H9 (cell line): ENCODE measurements at regions not wholly inside any gene's neighbourhood (a gene's known extent, or its start where the extent isn't known, plus 50 kb on each side); places are given as distances from the start of the nearest gene placed in this dataset.

Experiments used
- DNase-seq: peaks from one replicate; pipeline ENCODE4 v3.0.0-alpha.2; 2017
- H2AFZ ChIP-seq: one replicate; pipeline ENCODE4 v1.6.1; 2013; ENCODE audit warnings: mild to moderate bottlenecking, low read length, control low read depth, moderate library complexity
- H2AK5ac ChIP-seq: 2 replicates; pipeline ENCODE4 v1.6.1; 2013; ENCODE audit warnings: low read length, control low read depth, mixed read lengths; ENCODE audit not compliant: insufficient read length
- H2BK120ac ChIP-seq: one replicate; pipeline ENCODE4 v1.6.1; 2013; ENCODE audit warnings: low read depth, mild to moderate bottlenecking, low read length, control low read depth, inconsistent platforms; ENCODE audit not compliant: poor library complexity, severe bottlenecking
- H2BK12ac ChIP-seq: 2 replicates; pipeline ENCODE4 v1.6.1; 2013; ENCODE audit warnings: low read length, control low read depth, mixed read lengths, low read depth; ENCODE audit not compliant: insufficient read length
- H2BK15ac ChIP-seq: 2 replicates; pipeline ENCODE4 v1.6.1; 2013; ENCODE audit warnings: low read depth, low read length, control low read depth
- H2BK20ac ChIP-seq: one replicate; pipeline ENCODE4 v1.6.1; 2013; ENCODE audit warnings: low read depth, mild to moderate bottlenecking, low read length, control low read depth, inconsistent platforms; ENCODE audit not compliant: poor library complexity, severe bottlenecking
- H2BK5ac ChIP-seq: 2 replicates; pipeline ENCODE4 v1.6.1; 2013; ENCODE audit warnings: low read length, control low read depth, mixed read lengths; ENCODE audit not compliant: insufficient read length
- H3K14ac ChIP-seq: 2 replicates; pipeline ENCODE4 v1.6.1; 2013; ENCODE audit warnings: low read length, control low read depth; ENCODE audit not compliant: insufficient read depth
- H3K18ac ChIP-seq: 2 replicates; pipeline ENCODE4 v1.6.1; 2013; ENCODE audit warnings: low read depth, mild to moderate bottlenecking, mixed read lengths, low read length, control low read depth; ENCODE audit not compliant: insufficient read length
- H3K23ac ChIP-seq: 2 replicates; pipeline ENCODE4 v1.6.1; 2013; ENCODE audit warnings: low read length, control low read depth, mixed read lengths, low read depth; ENCODE audit not compliant: insufficient read length
- H3K23me2 ChIP-seq: 2 replicates; pipeline ENCODE4 v1.6.1; 2013; ENCODE audit warnings: low read depth, mild to moderate bottlenecking, mixed read lengths, low read length, control low read depth; ENCODE audit not compliant: insufficient read length, poor library complexity, severe bottlenecking
- H3K27ac ChIP-seq: 2 replicates; pipeline ENCODE4 v1.5.1; 2013; ENCODE audit warnings: low read length, control low read depth, mixed read lengths, low read depth; ENCODE audit not compliant: insufficient read length
- H3K27me3 ChIP-seq: 2 replicates; pipeline ENCODE4 v1.6.1; 2013; ENCODE audit warnings: low read length, control low read depth, inconsistent platforms; ENCODE audit not compliant: insufficient read depth
- H3K4ac ChIP-seq: 2 replicates; pipeline ENCODE4 v1.6.1; 2013; ENCODE audit warnings: low read depth, mild to moderate bottlenecking, control low read depth, inconsistent platforms, low read length, moderate library complexity
- H3K4me1 ChIP-seq: 2 replicates; pipeline ENCODE4 v1.6.1; 2013; ENCODE audit warnings: low read length, control low read depth, inconsistent platforms; ENCODE audit not compliant: insufficient read depth
- H3K4me2 ChIP-seq: 2 replicates; pipeline ENCODE4 v1.6.1; 2013; ENCODE audit warnings: low read length, control low read depth, mixed read lengths; ENCODE audit not compliant: insufficient read length, insufficient read depth
- H3K56ac ChIP-seq: 2 replicates; pipeline ENCODE4 v1.6.1; 2013; ENCODE audit warnings: low read depth, mild to moderate bottlenecking, mixed read lengths, low read length, control low read depth; ENCODE audit not compliant: insufficient read length
- H3K79me1 ChIP-seq: 2 replicates; pipeline ENCODE4 v1.6.1; 2013; ENCODE audit warnings: low read depth, mild to moderate bottlenecking, moderate library complexity, low read length, control low read depth, inconsistent platforms; ENCODE audit not compliant: insufficient read depth, poor library complexity, severe bottlenecking
- H3K79me2 ChIP-seq: 2 replicates; pipeline ENCODE4 v1.6.1; 2013; ENCODE audit warnings: low read length, control low read depth, inconsistent platforms; ENCODE audit not compliant: insufficient read depth
- H3K9ac ChIP-seq: 2 replicates; pipeline ENCODE4 v1.6.1; 2013; ENCODE audit warnings: low read length, control low read depth, mixed read lengths; ENCODE audit not compliant: insufficient read length; ENCODE audit errors: extremely low read depth
- H3K9me3 ChIP-seq: one replicate; pipeline ENCODE4 v1.6.1; 2013; ENCODE audit warnings: low read depth, low read length, inconsistent platforms; ENCODE audit not compliant: control insufficient read depth
- H3T11ph ChIP-seq: one replicate; pipeline ENCODE4 v1.6.1; 2013; ENCODE audit warnings: mild to moderate bottlenecking, low read length, control low read depth, inconsistent platforms
- H4K20me1 ChIP-seq: one replicate; pipeline ENCODE4 v1.6.1; 2013; ENCODE audit not compliant: control insufficient read depth, insufficient read length, insufficient read depth
- H4K5ac ChIP-seq: 2 replicates; pipeline ENCODE4 v1.6.1; 2013; ENCODE audit warnings: low read depth, mild to moderate bottlenecking, mixed read lengths, low read length, control low read depth; ENCODE audit not compliant: insufficient read length
- H4K8ac ChIP-seq: replicated peaks from 2 replicates; pipeline ENCODE4 v1.6.1; 2013; ENCODE audit warnings: low read length, control low read depth, mixed read lengths, low read depth; ENCODE audit not compliant: insufficient read length
- H4K91ac ChIP-seq: 2 replicates; pipeline ENCODE4 v1.6.1; 2013; ENCODE audit warnings: low read depth, mild to moderate bottlenecking, moderate library complexity, mixed read lengths, low read length, control low read depth; ENCODE audit not compliant: insufficient read length
- H3K27ac Mint-ChIP-seq, 3 experiments: 2 replicates in 2 of 3; 3 replicates in 1 of 3; pipeline ENCODE4 v1.8.0; 2020 to 2021; ENCODE audit warnings: mixed read lengths in 3 of 3, mild to moderate bottlenecking in 1 of 3, moderate library complexity in 1 of 3
- H3K27me3 Mint-ChIP-seq: 2 replicates; pipeline ENCODE4 v1.8.0; 2021; ENCODE audit warnings: low read depth, mild to moderate bottlenecking, moderate library complexity, mixed read lengths
- H3K36me3 Mint-ChIP-seq, 3 experiments: 2 replicates in 2 of 3; 3 replicates in 1 of 3; pipeline ENCODE4 v1.8.0; 2020 to 2021; ENCODE audit warnings: low read depth in 3 of 3, mixed read lengths in 3 of 3; ENCODE audit not compliant: insufficient read depth in 1 of 3
- H3K4me1 Mint-ChIP-seq, 2 experiments: 2 replicates each; pipeline ENCODE4 v1.8.0; 2020; ENCODE audit warnings: mixed read lengths in 2 of 2
- H3K4me3 Mint-ChIP-seq, 2 experiments: 2 replicates in 1 of 2; 3 replicates in 1 of 2; pipeline ENCODE4 v1.8.0; 2020 to 2021; ENCODE audit warnings: mild to moderate bottlenecking in 2 of 2, mixed read lengths in 2 of 2, moderate library complexity in 1 of 2
- H3K9me3 Mint-ChIP-seq, 2 experiments: 2 replicates in 1 of 2; 3 replicates in 1 of 2; pipeline ENCODE4 v1.8.0; 2020; ENCODE audit warnings: mild to moderate bottlenecking in 2 of 2, mixed read lengths in 2 of 2, moderate library complexity in 1 of 2
- CTCF ChIP-seq: fragments of 200-600 bp; sonication (generic); conservative IDR thresholded peaks from 3 replicates; pipeline ENCODE4 v1.8.0; 2021; ENCODE audit warnings: antibody characterized with exemption, mild to moderate bottlenecking
- WGBS: extraction: QIAGEN DNeasy Blood & Tissue Kit; methylation state at CpG from one replicate; pipeline ENCODE4 v1.1.7; 2013; ENCODE audit warnings: missing lambda C conversion rate, low lambda C conversion rate, mixed read lengths; ENCODE audit not compliant: insufficient read length; ENCODE audit errors: extremely low coverage; 5-methylcytosine and 5-hydroxymethylcytosine counted together

- no peaks in the 10 kb centered on the region for H3K23me2 ChIP-seq
- no peaks in the 10 kb centered on the region for H3K79me1 ChIP-seq
- H4K5ac ChIP-seq, result no peak overlapping the region
- H3K23ac ChIP-seq, result no peak overlapping the region
- no peak overlapping the region for H2BK20ac ChIP-seq
- H3K4ac ChIP-seq, result no peak overlapping the region
- no peaks in the 10 kb centered on the region for H3K4me1 ChIP-seq
- H3K56ac ChIP-seq, result no peak overlapping the region
- H2AFZ ChIP-seq, result no peak overlapping the region
- no peaks in the 10 kb centered on the region for H3K27me3 Mint-ChIP-seq
- no peak overlapping the region for H3K4me2 ChIP-seq
- H2BK5ac ChIP-seq, result no peak overlapping the region
- H2AK5ac ChIP-seq, result no peak overlapping the region
- no peak overlapping the region for H4K8ac ChIP-seq
- H2BK15ac ChIP-seq, result no peak overlapping the region
- H4K91ac ChIP-seq, result no peak overlapping the region
- no peak for DNase-seq
- H3K4me1 Mint-ChIP-seq, result peaks cover 0 to 3% of the 10 kb centered on the region in 2 experiments; a peak in 1 of 4 replicates
- no peaks in the 10 kb centered on the region for H3K9me3 Mint-ChIP-seq
- H3K14ac ChIP-seq, result no peak overlapping the region
- no peak for TF ChIP-seq CTCF
- no peak overlapping the region for H3K4me3 Mint-ChIP-seq
- no peak overlapping the region for H3K18ac ChIP-seq
- H2BK12ac ChIP-seq, result no peak overlapping the region
- no peak overlapping the region for H3K27ac ChIP-seq
- no peak overlapping the region for H3K9ac ChIP-seq
- no peak overlapping the region for H3T11ph ChIP-seq
- no peaks in the 10 kb centered on the region for H3K9me3 ChIP-seq
- no peak overlapping the region for H2BK120ac ChIP-seq
- WGBS, result no CpG with 5 or more reads among the region's 2 CpGs
- H3K79me2 ChIP-seq, result no peaks in the 10 kb centered on the region
- no peaks in the 10 kb centered on the region for H4K20me1 ChIP-seq
- no peaks in the 10 kb centered on the region for H3K27me3 ChIP-seq
- no peak overlapping the region for H3K27ac Mint-ChIP-seq
- no peaks in the 10 kb centered on the region for H3K36me3 Mint-ChIP-seq
Measured at GRCh38 chr4:53767482-53767881, 176.2 kb upstream of the LNX1 start.
